SJCRH30 (cell line): ENCODE measurements at regions not wholly inside any gene's neighbourhood (a gene's known extent, or its start where the extent isn't known, plus 50 kb on each side); places are given as distances from the start of the nearest gene placed in this dataset.
"Not testable (repeated sequence)": the region's sequence is repeated elsewhere in the genome, so short reads cannot be mapped to it uniquely, and the experiment has no call there.

Source experiments
- DNase-seq, 2 experiments: peaks; one replicate each; pipeline ENCODE4 v3.0.0-alpha.2; 2015 to 2020
- H3K27ac ChIP-seq: fragments of 250-450 bp; sonication (Bioruptor Pico); 2 replicates; pipeline ENCODE4 v1.5.1; 2020; ENCODE audit warnings: mild to moderate bottlenecking, moderate library complexity
- H3K27me3 ChIP-seq: fragments of 250-450 bp; sonication (Bioruptor Pico); 2 replicates; pipeline ENCODE4 v1.5.1; 2020; ENCODE audit warnings: mild to moderate bottlenecking, moderate library complexity
- H3K36me3 ChIP-seq: fragments of 250-450 bp; sonication (Bioruptor Pico); 2 replicates; pipeline ENCODE4 v1.5.1; 2020; ENCODE audit warnings: mild to moderate bottlenecking, moderate library complexity
- H3K4me1 ChIP-seq: fragments of 250-450 bp; sonication (Bioruptor Pico); 2 replicates; pipeline ENCODE4 v1.5.1; 2020; ENCODE audit warnings: mild to moderate bottlenecking, moderate library complexity
- H3K4me3 ChIP-seq: fragments of 250-450 bp; sonication (Bioruptor Pico); 2 replicates; pipeline ENCODE4 v1.5.1; 2020; ENCODE audit warnings: mild to moderate bottlenecking, moderate library complexity
- H3K9me3 ChIP-seq: fragments of 250-450 bp; sonication (Bioruptor Pico); replicated peaks from 2 replicates; pipeline ENCODE4 v1.5.1; 2020; ENCODE audit warnings: mild to moderate bottlenecking, moderate library complexity

- DNase-seq: no peak
- H3K9me3 ChIP-seq: no peaks in the 10 kb centered on the region
- no peaks in the 10 kb centered on the region for H3K4me1 ChIP-seq
- H3K4me3 ChIP-seq: no peak overlapping the region
- no peaks in the 10 kb centered on the region for H3K36me3 ChIP-seq
- H3K27ac ChIP-seq: no peak overlapping the region
- H3K27me3 ChIP-seq: no peaks in the 10 kb centered on the region
These were observed 286.5 kb upstream of the ADGRL3 start for GRCh38 chr4:60913671-60914070.

GRCh38 chr4:60921735-60922134 lies 278.4 kb upstream of the ADGRL3 start:
- not testable (repeated sequence) for DNase-seq, H3K27ac ChIP-seq, H3K4me3 ChIP-seq, H3K27me3 ChIP-seq, H3K36me3 ChIP-seq, H3K4me1 ChIP-seq, H3K9me3 ChIP-seq

- Histone ChIP-seq H3K9me3 (no peaks in the 10 kb centered on the region), H3K27ac (no peak overlapping the region), H3K4me1 (no peaks in the 10 kb centered on the region), H3K36me3 (no peaks in the 10 kb centered on the region), H3K27me3 (no peaks in the 10 kb centered on the region), H3K4me3 (no peak overlapping the region)
- DNase-seq: no peak
These were observed 277.1 kb upstream of the ADGRL3 start for GRCh38 chr4:60923075-60923474.

GRCh38 chr4:60926624-60927023 lies 273.5 kb upstream of the ADGRL3 start:
- no peak overlapping the region for H3K27ac ChIP-seq
- no peak overlapping the region for H3K4me3 ChIP-seq
- no peaks in the 10 kb centered on the region for H3K27me3 ChIP-seq
- no peaks in the 10 kb centered on the region for H3K4me1 ChIP-seq
- no peaks in the 10 kb centered on the region for H3K36me3 ChIP-seq
- DNase-seq: no peak
- H3K9me3 ChIP-seq: no peaks in the 10 kb centered on the region

GRCh38 chr4:60930866-60931265 lies 269.3 kb upstream of the ADGRL3 start:
- Histone ChIP-seq H3K4me1 (no peaks in the 10 kb centered on the region), H3K27ac (no peak overlapping the region), H3K36me3 (no peaks in the 10 kb centered on the region), H3K27me3 (no peaks in the 10 kb centered on the region), H3K4me3 (no peak overlapping the region), H3K9me3 (no peaks in the 10 kb centered on the region)
- no peak for DNase-seq

- Histone ChIP-seq H3K9me3 (no peaks in the 10 kb centered on the region), H3K27ac (no peak overlapping the region), H3K4me1 (no peaks in the 10 kb centered on the region), H3K4me3 (no peak overlapping the region), H3K27me3 (no peaks in the 10 kb centered on the region), H3K36me3 (no peaks in the 10 kb centered on the region)
- DNase-seq: no peak
These were observed 265.4 kb upstream of the ADGRL3 start for GRCh38 chr4:60934566-60935295.

- no peaks in the 10 kb centered on the region for H3K9me3 ChIP-seq
- H3K4me1 ChIP-seq: no peaks in the 10 kb centered on the region
- no peaks in the 10 kb centered on the region for H3K27me3 ChIP-seq
- H3K4me3 ChIP-seq: no peak overlapping the region
- no peaks in the 10 kb centered on the region for H3K36me3 ChIP-seq
- H3K27ac ChIP-seq: no peak overlapping the region
- no peak for DNase-seq
These were observed 261.9 kb upstream of the ADGRL3 start for GRCh38 chr4:60938181-60938580.

- no peaks in the 10 kb centered on the region for H3K9me3 ChIP-seq
- H3K27me3 ChIP-seq: no peaks in the 10 kb centered on the region
These were observed 261.5 kb upstream of the ADGRL3 start for GRCh38 chr4:60938621-60939020.

GRCh38 chr4:60944060-60944459 lies 256.1 kb upstream of the ADGRL3 start:
- no peaks in the 10 kb centered on the region for H3K36me3 ChIP-seq
- H3K9me3 ChIP-seq: no peaks in the 10 kb centered on the region
- DNase-seq: no peak
- no peaks in the 10 kb centered on the region for H3K27me3 ChIP-seq
- H3K4me1 ChIP-seq: no peaks in the 10 kb centered on the region
- H3K4me3 ChIP-seq: no peak overlapping the region
- no peak overlapping the region for H3K27ac ChIP-seq

More at GRCh38 chr4:60938621-60939020, 261.5 kb upstream of the ADGRL3 start:
- DNase-seq: no peak
- H3K36me3 ChIP-seq: no peaks in the 10 kb centered on the region
- H3K4me3 ChIP-seq: no peak overlapping the region
- no peak overlapping the region for H3K27ac ChIP-seq
- no peaks in the 10 kb centered on the region for H3K4me1 ChIP-seq

- Histone ChIP-seq H3K36me3 (no peaks in the 10 kb centered on the region), H3K27ac (no peak overlapping the region), H3K27me3 (no peaks in the 10 kb centered on the region), H3K9me3 (no peaks in the 10 kb centered on the region), H3K4me1 (no peaks in the 10 kb centered on the region), H3K4me3 (no peak overlapping the region)
- DNase-seq: no peak
These were observed 254.5 kb upstream of the ADGRL3 start for GRCh38 chr4:60945641-60946040.

GRCh38 chr4:60948008-60948407 lies 252.1 kb upstream of the ADGRL3 start:
- DNase-seq: no peak
- H3K4me1 ChIP-seq: no peaks in the 10 kb centered on the region
- no peaks in the 10 kb centered on the region for H3K9me3 ChIP-seq
- no peaks in the 10 kb centered on the region for H3K27me3 ChIP-seq
- H3K27ac ChIP-seq: no peak overlapping the region
- H3K4me3 ChIP-seq: no peak overlapping the region
- no peaks in the 10 kb centered on the region for H3K36me3 ChIP-seq

GRCh38 chr4:60952921-60953320 lies 247.2 kb upstream of the ADGRL3 start:
- H3K27me3 ChIP-seq: no peaks in the 10 kb centered on the region
- DNase-seq: no peak
- H3K36me3 ChIP-seq: no peaks in the 10 kb centered on the region
- H3K4me1 ChIP-seq: no peaks in the 10 kb centered on the region
- no peaks in the 10 kb centered on the region for H3K9me3 ChIP-seq
- H3K27ac ChIP-seq: no peak overlapping the region
- no peak overlapping the region for H3K4me3 ChIP-seq

GRCh38 chr4:60953826-60954225 lies 246.3 kb upstream of the ADGRL3 start:
- DNase-seq: no peak
- Histone ChIP-seq H3K27me3 (no peaks in the 10 kb centered on the region), H3K36me3 (no peaks in the 10 kb centered on the region), H3K9me3 (no peaks in the 10 kb centered on the region), H3K4me3 (no peak overlapping the region), H3K4me1 (no peaks in the 10 kb centered on the region), H3K27ac (no peak overlapping the region)

- H3K27me3 ChIP-seq: peaks cover 2% of the 10 kb centered on the region; the same call in 1 of the 2 replicates
- H3K4me3 ChIP-seq: no peak overlapping the region
- H3K27ac ChIP-seq: no peak overlapping the region
- H3K4me1 ChIP-seq: no peaks in the 10 kb centered on the region
- H3K9me3 ChIP-seq: no peaks in the 10 kb centered on the region
- DNase-seq: no peak
- no peaks in the 10 kb centered on the region for H3K36me3 ChIP-seq
These were observed 237.8 kb upstream of the ADGRL3 start for GRCh38 chr4:60962286-60962685.

- Histone ChIP-seq H3K4me3 (no peak overlapping the region), H3K4me1 (no peaks in the 10 kb centered on the region), H3K27ac (no peak overlapping the region), H3K9me3 (no peaks in the 10 kb centered on the region), H3K27me3 (no peaks in the 10 kb centered on the region), H3K36me3 (no peaks in the 10 kb centered on the region)
- no peak for DNase-seq
These were observed 218.6 kb upstream of the ADGRL3 start for GRCh38 chr4:60981534-60981933.

- Histone ChIP-seq H3K27me3 (no peaks in the 10 kb centered on the region), H3K4me1 (no peaks in the 10 kb centered on the region), H3K9me3 (no peaks in the 10 kb centered on the region), H3K27ac (no peak overlapping the region), H3K4me3 (no peak overlapping the region), H3K36me3 (no peaks in the 10 kb centered on the region)
- DNase-seq: no peak
These were observed 211.0 kb upstream of the ADGRL3 start for GRCh38 chr4:60989141-60989540.
